ENCODE measurements at regions not wholly inside any gene's neighbourhood (a gene's known extent, or its start where the extent isn't known, plus 50 kb on each side); places are given as distances from the start of the nearest gene placed in this dataset.

DNA sequence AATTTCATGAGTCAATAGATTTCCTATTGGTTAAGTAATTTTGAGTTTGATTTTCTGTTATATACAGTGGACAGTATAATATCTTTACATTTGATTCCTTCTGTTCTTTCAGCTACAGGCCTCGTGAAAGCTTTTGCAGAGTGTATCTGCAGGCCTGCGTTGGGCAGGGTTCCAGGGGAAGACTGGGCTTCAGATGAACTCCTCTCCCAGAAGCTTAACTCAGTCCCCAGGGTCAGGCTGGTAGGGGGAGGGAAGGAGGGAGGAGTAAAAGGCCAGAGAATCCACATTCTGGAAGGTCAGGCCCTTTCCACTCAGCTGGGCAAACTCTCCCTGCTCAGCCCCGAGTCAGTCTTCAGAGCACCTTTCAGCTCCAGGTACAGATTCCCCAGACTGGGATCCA is 100.4 kb upstream of the NECTIN1 start:
- H3K9me3 ChIP-seq (ENCODE audit: low read length): no peaks in the 10 kb centered on the region
- no peak overlapping the region for H3K27ac ChIP-seq (ENCODE audit: extremely low read length, insufficient read depth, low read length)
- POLR2A ChIA-PET: no interaction called here
- H3K9ac ChIP-seq (ENCODE audit: insufficient read depth, low read depth, low read length): no peak overlapping the region
- DNase-seq (ENCODE audit: low spot score): no peak
- intact Hi-C loops (cut with micrococcal nuclease; ENCODE audit: unreplicated experiment): no loop called here
- H4K20me1 ChIP-seq (ENCODE audit: insufficient read depth, low read length): no peaks in the 10 kb centered on the region
- peaks cover 0 to 12% of the 10 kb centered on the region in 2 experiments; a peak in 3 of 5 replicates for H3K27me3 ChIP-seq (ENCODE audit: control insufficient read depth in 1 of 2, insufficient read depth in 2 of 2, low read length in 2 of 2)
- H2AFZ ChIP-seq (ENCODE audit: low read length): no peak overlapping the region
- H3K4me2 ChIP-seq (ENCODE audit: low read depth, low read length): no peak overlapping the region
- in situ Hi-C loops (cut with HindIII; ENCODE audit: extremely low pct_ligation_motif_present, low pct_unique_long_range_greater_than_20kb): no loop called here
- no peak for ATAC-seq
- no TSS peak for BruUV-seq (replicated peaks)
- no peak for FAIRE-seq
- CTCF ChIA-PET (ENCODE audit: low intra/inter-chr PET ratio, low total read pairs): no interaction called here
- H3K79me2 ChIP-seq (ENCODE audit: insufficient read depth, low read length): no peaks in the 10 kb centered on the region
- no peaks in the 10 kb centered on the region for H3K36me3 ChIP-seq (replicated peaks in 1 of 2; ENCODE audit: control insufficient read depth in 1 of 2, insufficient read depth in 2 of 2, low read length in 2 of 2)
- peaks cover 6% of the 10 kb centered on the region; the same call in 1 of the 2 replicates for H3K4me1 ChIP-seq (ENCODE audit: insufficient read depth, low read length)
- no peak overlapping the region for H3K4me3 ChIP-seq (replicated peaks in 1 of 3; ENCODE audit: insufficient read depth in 1 of 3, low read depth in 2 of 3, low read length in 3 of 3)
- WGBS (ENCODE audit: low lambda C conversion rate): 0% methylated on average over 3 of the region's 3 CpGs
- TF ChIP-seq ZNF44 (CRISPR knock-in tag; IDR thresholded peaks at IDR 0.05) (no peak), CBX5 (CRISPR knock-in tag; IDR thresholded peaks at IDR 0.05; ENCODE audit: borderline replicate concordance) (no peak), ZNF136 (CRISPR knock-in tag; IDR thresholded peaks at IDR 0.05; ENCODE audit: low read depth) (no peak), JDP2 (CRISPR knock-in tag; IDR thresholded peaks at IDR 0.05; ENCODE audit: borderline replicate concordance) (no peak), ATM (IDR thresholded peaks at IDR 0.05; ENCODE audit: borderline replicate concordance) (no peak), ZNF598 (CRISPR knock-in tag; IDR thresholded peaks at IDR 0.05; ENCODE audit: borderline replicate concordance) (no peak), ZNF841 (CRISPR knock-in tag; IDR thresholded peaks at IDR 0.05; ENCODE audit: borderline replicate concordance) (no peak), ZNF331 (CRISPR knock-in tag; IDR thresholded peaks at IDR 0.05) (no peak)
- TF ChIP-seq, protein P1, sequence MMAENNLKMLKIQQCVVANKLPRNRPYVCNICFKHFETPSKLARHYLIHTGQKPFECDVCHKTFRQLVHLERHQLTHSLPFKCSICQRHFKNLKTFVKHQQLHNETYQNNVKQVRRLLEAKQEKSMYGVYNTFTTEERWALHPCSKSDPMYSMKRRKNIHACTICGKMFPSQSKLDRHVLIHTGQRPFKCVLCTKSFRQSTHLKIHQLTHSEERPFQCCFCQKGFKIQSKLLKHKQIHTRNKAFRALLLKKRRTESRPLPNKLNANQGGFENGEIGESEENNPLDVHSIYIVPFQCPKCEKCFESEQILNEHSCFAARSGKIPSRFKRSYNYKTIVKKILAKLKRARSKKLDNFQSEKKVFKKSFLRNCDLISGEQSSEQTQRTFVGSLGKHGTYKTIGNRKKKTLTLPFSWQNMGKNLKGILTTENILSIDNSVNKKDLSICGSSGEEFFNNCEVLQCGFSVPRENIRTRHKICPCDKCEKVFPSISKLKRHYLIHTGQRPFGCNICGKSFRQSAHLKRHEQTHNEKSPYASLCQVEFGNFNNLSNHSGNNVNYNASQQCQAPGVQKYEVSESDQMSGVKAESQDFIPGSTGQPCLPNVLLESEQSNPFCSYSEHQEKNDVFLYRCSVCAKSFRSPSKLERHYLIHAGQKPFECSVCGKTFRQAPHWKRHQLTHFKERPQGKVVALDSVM (CRISPR knock-in tag; IDR thresholded peaks at IDR 0.05): no peak

All from HepG2 (cell line).